GM19025 (cell line): ENCODE measurements at regions not wholly inside any gene's neighbourhood (a gene's known extent, or its start where the extent isn't known, plus 50 kb on each side); places are given as distances from the start of the nearest gene placed in this dataset.
"Not testable (repeated sequence)": the region's sequence is repeated elsewhere in the genome, so short reads cannot be mapped to it uniquely, and the experiment has no call there.

Experiments used
- ATAC-seq: cut with Tn5 transposase; IDR thresholded peaks from one replicate; pipeline ENCODE4 v1.9.1; 2021; ENCODE audit warnings: mild to moderate bottlenecking, low read depth, moderate library complexity; ENCODE audit not compliant: unreplicated experiment

GRCh38 chr17:83202002-83203000 is 122.9 kb downstream of the METRNL start:
- no peak for ATAC-seq

- no peak for ATAC-seq
Observed at GRCh38 chr17:83203073-83203471, 123.7 kb downstream of the METRNL start.

- no peak for ATAC-seq
Observed at GRCh38 chr17:83203472-83204221, 124.2 kb downstream of the METRNL start.

- no peak for ATAC-seq
Observed at GRCh38 chr17:83204230-83204725, 124.9 kb downstream of the METRNL start.

- not testable (repeated sequence) for ATAC-seq
Observed at GRCh38 chr17:83204736-83205386, 125.5 kb downstream of the METRNL start.

GRCh38 chr17:83205387-83206035 is 126.1 kb downstream of the METRNL start:
- ATAC-seq: not testable (repeated sequence)

- not testable (repeated sequence) for ATAC-seq
Observed at GRCh38 chr17:83206036-83206394, 126.6 kb downstream of the METRNL start.

- not testable (repeated sequence) for ATAC-seq
Observed at GRCh38 chr17:83206819-83207588, 127.6 kb downstream of the METRNL start.

- not testable (repeated sequence) for ATAC-seq
Observed at GRCh38 chr17:83247001-83247400, 167.6 kb downstream of the METRNL start.
